ENCODE measurements at regions not wholly inside any gene's neighbourhood (a gene's known extent, or its start where the extent isn't known, plus 50 kb on each side); places are given as distances from the start of the nearest gene placed in this dataset.

GRCh38 chr17:51355441-51356410 is 95.4 kb downstream of the UTP18 start:
- TF ChIP-seq CTCF (IDR thresholded peaks at IDR 0.05; ENCODE audit: insufficient read depth, low read length, poor library complexity, severe bottlenecking) (no peak), EZH2phosphoT487 (conservative IDR thresholded peaks at IDR 0.05; ENCODE audit: low read length) (no peak)
- H2AFZ ChIP-seq (ENCODE audit: low read depth, low read length, severe bottlenecking) = no peak overlapping the region
- no peaks in the 10 kb centered on the region for H3K9me2 ChIP-seq (replicated peaks; ENCODE audit: insufficient read depth, low read length)
- no peaks in the 10 kb centered on the region for H4K20me1 ChIP-seq (ENCODE audit: low read depth, low read length)
- no peaks in the 10 kb centered on the region for H3K27me3 ChIP-seq (ENCODE audit: low read length)
- no peaks in the 10 kb centered on the region for H3K79me2 ChIP-seq (ENCODE audit: insufficient read depth, low read length)
- no peak overlapping the region for H3K9ac ChIP-seq (ENCODE audit: low read length)
- H3K4me2 ChIP-seq (ENCODE audit: low read depth, low read length, poor library complexity, severe bottlenecking) = no peak overlapping the region
- H3K4me3 ChIP-seq (ENCODE audit: insufficient read depth, low read length, poor library complexity, severe bottlenecking) = no peak overlapping the region
- H3K27ac ChIP-seq (ENCODE audit: low read depth, low read length) = no peak overlapping the region
- H3K36me3 ChIP-seq (ENCODE audit: low read length) = no peaks in the 10 kb centered on the region
- H3K9me3 ChIP-seq (ENCODE audit: insufficient read depth, low read length) = no peaks in the 10 kb centered on the region
- H3F3A ChIP-seq (ENCODE audit: insufficient read depth) = no peaks in the 10 kb centered on the region

GRCh38 chr17:51359055-51359454 is 98.7 kb downstream of the UTP18 start:
- TF ChIP-seq CTCF (IDR thresholded peaks at IDR 0.05; ENCODE audit: insufficient read depth, low read length, poor library complexity, severe bottlenecking) = no peak
- no peak for TF ChIP-seq EZH2phosphoT487 (conservative IDR thresholded peaks at IDR 0.05; ENCODE audit: low read length)
- H3F3A ChIP-seq (ENCODE audit: insufficient read depth) = no peaks in the 10 kb centered on the region
- no peaks in the 10 kb centered on the region for H3K9me3 ChIP-seq (ENCODE audit: insufficient read depth, low read length)
- no peaks in the 10 kb centered on the region for H3K79me2 ChIP-seq (ENCODE audit: insufficient read depth, low read length)
- H3K27me3 ChIP-seq (ENCODE audit: low read length) = no peaks in the 10 kb centered on the region
- H3K27ac ChIP-seq (ENCODE audit: low read depth, low read length) = no peak overlapping the region
- no peak overlapping the region for H3K4me3 ChIP-seq (ENCODE audit: insufficient read depth, low read length, poor library complexity, severe bottlenecking)
- no peak overlapping the region for H3K9ac ChIP-seq (ENCODE audit: low read length)
- no peaks in the 10 kb centered on the region for H4K20me1 ChIP-seq (ENCODE audit: low read depth, low read length)
- H3K4me2 ChIP-seq (ENCODE audit: low read depth, low read length, poor library complexity, severe bottlenecking) = no peak overlapping the region
- H2AFZ ChIP-seq (ENCODE audit: low read depth, low read length, severe bottlenecking) = no peak overlapping the region
- no peaks in the 10 kb centered on the region for H3K36me3 ChIP-seq (ENCODE audit: low read length)
- no peaks in the 10 kb centered on the region for H3K9me2 ChIP-seq (replicated peaks; ENCODE audit: insufficient read depth, low read length)

- TF ChIP-seq EZH2phosphoT487 (conservative IDR thresholded peaks at IDR 0.05; ENCODE audit: low read length) = no peak
- TF ChIP-seq CTCF (IDR thresholded peaks at IDR 0.05; ENCODE audit: insufficient read depth, low read length, poor library complexity, severe bottlenecking) = no peak
- Histone ChIP-seq H3K4me2 (ENCODE audit: low read depth, low read length, poor library complexity, severe bottlenecking) (no peak overlapping the region), H3K36me3 (ENCODE audit: low read length) (no peaks in the 10 kb centered on the region), H3K9me2 (replicated peaks; ENCODE audit: insufficient read depth, low read length) (no peaks in the 10 kb centered on the region), H3K79me2 (ENCODE audit: insufficient read depth, low read length) (no peaks in the 10 kb centered on the region), H3K9me3 (ENCODE audit: insufficient read depth, low read length) (no peaks in the 10 kb centered on the region), H3F3A (ENCODE audit: insufficient read depth) (no peaks in the 10 kb centered on the region), H4K20me1 (ENCODE audit: low read depth, low read length) (no peaks in the 10 kb centered on the region), H3K27ac (ENCODE audit: low read depth, low read length) (no peak overlapping the region), H3K4me3 (ENCODE audit: insufficient read depth, low read length, poor library complexity, severe bottlenecking) (no peak overlapping the region), H2AFZ (ENCODE audit: low read depth, low read length, severe bottlenecking) (no peak overlapping the region), H3K27me3 (ENCODE audit: low read length) (no peaks in the 10 kb centered on the region), H3K9ac (ENCODE audit: low read length) (no peak overlapping the region)
These were observed 102.7 kb downstream of the UTP18 start for GRCh38 chr17:51362811-51363585.
